ENCODE measurements at regions not wholly inside any gene's neighbourhood (a gene's known extent, or its start where the extent isn't known, plus 50 kb on each side); places are given as distances from the start of the nearest gene placed in this dataset.

DNA sequence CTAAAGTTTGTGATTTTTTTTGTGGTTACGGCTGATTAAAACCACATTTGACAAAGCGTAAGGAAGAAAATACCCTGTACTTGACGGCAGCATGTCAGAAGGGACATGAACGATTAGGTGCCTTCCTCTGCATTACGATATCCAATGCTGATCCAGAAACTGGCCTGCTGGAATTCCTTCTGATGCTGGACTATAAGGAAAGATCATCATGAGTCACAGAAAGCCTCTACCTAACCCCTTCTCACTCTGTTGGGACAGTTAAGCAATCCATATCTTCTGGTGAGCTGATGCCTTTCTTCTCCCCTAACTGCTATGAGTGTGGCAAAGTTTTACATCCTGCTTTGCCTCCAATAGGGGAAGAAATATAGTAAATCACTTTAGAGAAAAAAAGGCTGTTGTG lies 78.4 kb upstream of the PAPPA start:
- FAIRE-seq (no peak), DNase-seq (no peak)
- H3K36me3 ChIP-seq (ENCODE audit: control insufficient read depth in 3 of 3, insufficient read depth in 2 of 3, low read depth in 1 of 3, low read length in 3 of 3) = no peaks in the 10 kb centered on the region
- H3K4me3 ChIP-seq (ENCODE audit: low read depth in 1 of 3, low read length in 3 of 3) = no peak overlapping the region
- 92 to 95% (median 93%) methylated on average over 5 of the region's 5 CpGs for WGBS, 3 donors
- no peak overlapping the region for H3K27ac ChIP-seq (ENCODE audit: low read depth in 1 of 3, low read length in 2 of 3)
- H3K27me3 ChIP-seq (ENCODE audit: control insufficient read depth in 3 of 3, insufficient read depth in 3 of 3, low read length in 3 of 3) = no peaks in the 10 kb centered on the region
- no peaks in the 10 kb centered on the region for H3K4me1 ChIP-seq (ENCODE audit: control insufficient read depth in 3 of 3, insufficient read depth in 2 of 3, low read depth in 1 of 3, low read length in 2 of 3)
- no peaks in the 10 kb centered on the region for H3K9me3 ChIP-seq (ENCODE audit: control insufficient read depth in 2 of 2, insufficient read depth in 1 of 2, low read depth in 1 of 2, low read length in 1 of 2)

GRCh38 chr9:116078640-116079039 lies 75.0 kb upstream of the PAPPA start:
- Histone ChIP-seq H3K4me3 (ENCODE audit: low read depth in 1 of 3, low read length in 3 of 3) (no peak overlapping the region), H3K27ac (ENCODE audit: low read depth in 1 of 3, low read length in 2 of 3) (no peak overlapping the region), H3K9me3 (ENCODE audit: control insufficient read depth in 2 of 2, insufficient read depth in 1 of 2, low read depth in 1 of 2, low read length in 1 of 2) (no peaks in the 10 kb centered on the region), H3K4me1 (ENCODE audit: control insufficient read depth in 3 of 3, insufficient read depth in 2 of 3, low read depth in 1 of 3, low read length in 2 of 3) (no peaks in the 10 kb centered on the region), H3K36me3 (ENCODE audit: control insufficient read depth in 3 of 3, insufficient read depth in 2 of 3, low read depth in 1 of 3, low read length in 3 of 3) (no peaks in the 10 kb centered on the region), H3K27me3 (ENCODE audit: control insufficient read depth in 3 of 3, insufficient read depth in 3 of 3, low read length in 3 of 3) (no peaks in the 10 kb centered on the region)
- DNase-seq (no peak), FAIRE-seq (no peak)

DNA sequence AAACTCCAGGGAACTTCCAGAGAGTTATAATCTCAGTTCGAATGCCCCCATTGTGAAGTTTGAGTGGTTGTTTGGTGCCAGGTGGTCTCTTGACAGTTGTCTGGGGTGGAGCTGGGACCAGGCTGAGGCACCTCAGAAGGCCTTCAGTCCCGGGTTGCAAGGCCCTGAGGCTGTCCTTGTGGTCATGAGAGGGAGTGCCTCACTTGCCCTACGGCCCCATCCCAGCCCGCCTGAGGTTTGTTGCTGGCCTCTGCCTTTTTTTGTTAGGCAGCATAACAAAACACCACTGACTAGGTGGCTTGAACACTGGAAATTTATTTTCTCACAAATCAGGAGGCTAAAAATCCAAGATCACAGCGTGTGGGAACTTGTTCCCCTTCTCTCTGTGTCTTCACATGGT lies 73.0 kb upstream of the PAPPA start:
- Histone ChIP-seq H3K27me3 (ENCODE audit: control insufficient read depth in 3 of 3, insufficient read depth in 3 of 3, low read length in 3 of 3) (no peaks in the 10 kb centered on the region), H3K4me3 (ENCODE audit: low read depth in 1 of 3, low read length in 3 of 3) (no peak overlapping the region), H3K4me1 (ENCODE audit: control insufficient read depth in 3 of 3, insufficient read depth in 2 of 3, low read depth in 1 of 3, low read length in 2 of 3) (no peaks in the 10 kb centered on the region), H3K9me3 (ENCODE audit: control insufficient read depth in 2 of 2, insufficient read depth in 1 of 2, low read depth in 1 of 2, low read length in 1 of 2) (no peaks in the 10 kb centered on the region), H3K27ac (ENCODE audit: low read depth in 1 of 3, low read length in 2 of 3) (no peak overlapping the region), H3K36me3 (ENCODE audit: control insufficient read depth in 3 of 3, insufficient read depth in 2 of 3, low read depth in 1 of 3, low read length in 3 of 3) (no peaks in the 10 kb centered on the region)
- FAIRE-seq = no peak
- 53 to 62% (median 57%) methylated on average over 5 of the region's 5 CpGs for WGBS, 3 donors
- DNase-seq = no peak

- 31 to 44% (median 42%) methylated on average over 2 of the region's 2 CpGs for WGBS, 3 donors
- DNase-seq (peak in 1 of 2 donors; percentile 2), FAIRE-seq (no peak)
- Histone ChIP-seq H3K36me3 (ENCODE audit: control insufficient read depth in 3 of 3, insufficient read depth in 2 of 3, low read depth in 1 of 3, low read length in 3 of 3) (no peaks in the 10 kb centered on the region), H3K4me3 (ENCODE audit: low read depth in 1 of 3, low read length in 3 of 3) (no peak overlapping the region), H3K27ac (ENCODE audit: low read depth in 1 of 3, low read length in 2 of 3) (no peak overlapping the region), H3K27me3 (ENCODE audit: control insufficient read depth in 3 of 3, insufficient read depth in 3 of 3, low read length in 3 of 3) (no peaks in the 10 kb centered on the region), H3K4me1 (ENCODE audit: control insufficient read depth in 3 of 3, insufficient read depth in 2 of 3, low read depth in 1 of 3, low read length in 2 of 3) (no peaks in the 10 kb centered on the region), H3K9me3 (ENCODE audit: control insufficient read depth in 2 of 2, insufficient read depth in 1 of 2, low read depth in 1 of 2, low read length in 1 of 2) (no peaks in the 10 kb centered on the region)
Observed at GRCh38 chr9:116081435-116082115, 72.0 kb upstream of the PAPPA start.

- no peaks in the 10 kb centered on the region for H3K27me3 ChIP-seq (ENCODE audit: control insufficient read depth in 3 of 3, insufficient read depth in 3 of 3, low read length in 3 of 3)
- no peaks in the 10 kb centered on the region for H3K4me1 ChIP-seq (ENCODE audit: control insufficient read depth in 3 of 3, insufficient read depth in 2 of 3, low read depth in 1 of 3, low read length in 2 of 3)
- H3K9me3 ChIP-seq (ENCODE audit: control insufficient read depth in 2 of 2, insufficient read depth in 1 of 2, low read depth in 1 of 2, low read length in 1 of 2) = no peaks in the 10 kb centered on the region
- no peak for FAIRE-seq
- no peak for DNase-seq
- H3K27ac ChIP-seq (ENCODE audit: low read depth in 1 of 3, low read length in 2 of 3) = no peak overlapping the region
- WGBS, 3 donors = 80 to 98% (median 88%) methylated on average over 2 of the region's 2 CpGs
- H3K4me3 ChIP-seq (ENCODE audit: low read depth in 1 of 3, low read length in 3 of 3) = no peak overlapping the region
- H3K36me3 ChIP-seq (ENCODE audit: control insufficient read depth in 3 of 3, insufficient read depth in 2 of 3, low read depth in 1 of 3, low read length in 3 of 3) = no peaks in the 10 kb centered on the region
Observed at GRCh38 chr9:116083837-116084236, 69.8 kb upstream of the PAPPA start.

DNA sequence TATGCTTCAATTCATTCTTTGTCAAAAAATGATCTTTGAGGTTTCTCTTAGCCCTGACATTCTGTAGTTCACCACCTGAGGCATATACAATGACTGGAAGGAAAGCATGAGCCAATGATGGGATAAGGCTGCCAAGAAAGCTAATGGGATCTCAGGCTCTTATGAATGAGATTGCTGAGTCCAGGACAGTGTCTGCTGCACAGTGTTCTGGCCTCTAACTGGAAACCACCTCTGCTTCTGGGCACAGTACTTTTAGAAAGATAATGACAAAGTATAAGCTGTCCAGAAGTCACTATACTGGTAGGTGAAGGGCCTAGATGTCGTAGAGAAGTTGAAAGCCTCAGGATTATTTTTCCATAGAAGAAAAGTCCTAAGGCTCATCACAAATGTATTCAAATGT lies 69.1 kb upstream of the PAPPA start:
- H3K27me3 ChIP-seq (ENCODE audit: control insufficient read depth in 3 of 3, insufficient read depth in 3 of 3, low read length in 3 of 3) = no peaks in the 10 kb centered on the region
- WGBS, 3 donors = 52 to 64% (median 55%) methylated on average over 1 of the region's 1 CpG
- DNase-seq (no peak), FAIRE-seq (no peak)
- no peaks in the 10 kb centered on the region for H3K36me3 ChIP-seq (ENCODE audit: control insufficient read depth in 3 of 3, insufficient read depth in 2 of 3, low read depth in 1 of 3, low read length in 3 of 3)
- H3K4me3 ChIP-seq (ENCODE audit: low read depth in 1 of 3, low read length in 3 of 3) = no peak overlapping the region
- H3K4me1 ChIP-seq (ENCODE audit: control insufficient read depth in 3 of 3, insufficient read depth in 2 of 3, low read depth in 1 of 3, low read length in 2 of 3) = no peaks in the 10 kb centered on the region
- H3K27ac ChIP-seq (ENCODE audit: low read depth in 1 of 3, low read length in 2 of 3) = no peak overlapping the region
- H3K9me3 ChIP-seq (ENCODE audit: control insufficient read depth in 2 of 2, insufficient read depth in 1 of 2, low read depth in 1 of 2, low read length in 1 of 2) = no peaks in the 10 kb centered on the region

DNA sequence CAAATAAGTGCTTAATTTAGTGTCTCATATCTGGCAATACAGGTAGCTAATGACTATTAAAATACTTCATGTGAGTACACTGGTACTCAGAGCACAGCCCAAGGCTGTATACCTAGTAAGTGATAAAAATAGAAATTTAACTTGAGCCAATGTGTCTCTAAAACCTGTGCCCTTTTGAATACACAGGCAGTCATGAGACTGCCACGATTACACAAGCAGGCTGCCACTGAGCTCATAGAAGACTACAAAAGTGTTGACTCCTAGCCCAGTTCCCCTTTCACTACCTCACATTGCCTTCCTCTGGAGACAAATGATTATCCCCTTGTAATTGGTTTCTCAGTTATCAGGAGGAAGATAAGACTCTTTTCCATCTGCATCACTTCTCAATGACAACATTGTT lies 66.3 kb upstream of the PAPPA start:
- Histone ChIP-seq H3K27me3 (ENCODE audit: control insufficient read depth in 3 of 3, insufficient read depth in 3 of 3, low read length in 3 of 3) (no peaks in the 10 kb centered on the region), H3K4me1 (ENCODE audit: control insufficient read depth in 3 of 3, insufficient read depth in 2 of 3, low read depth in 1 of 3, low read length in 2 of 3) (no peaks in the 10 kb centered on the region), H3K36me3 (ENCODE audit: control insufficient read depth in 3 of 3, insufficient read depth in 2 of 3, low read depth in 1 of 3, low read length in 3 of 3) (no peaks in the 10 kb centered on the region), H3K27ac (ENCODE audit: low read depth in 1 of 3, low read length in 2 of 3) (no peak overlapping the region), H3K4me3 (ENCODE audit: low read depth in 1 of 3, low read length in 3 of 3) (no peak overlapping the region), H3K9me3 (ENCODE audit: control insufficient read depth in 2 of 2, insufficient read depth in 1 of 2, low read depth in 1 of 2, low read length in 1 of 2) (peaks cover 0 to 3% of the 10 kb centered on the region in 2 donors)
- 30 to 41% (median 40%) methylated on average over 1 of the region's 1 CpG for WGBS, 3 donors
- FAIRE-seq = no peak
- no peak for DNase-seq

DNA sequence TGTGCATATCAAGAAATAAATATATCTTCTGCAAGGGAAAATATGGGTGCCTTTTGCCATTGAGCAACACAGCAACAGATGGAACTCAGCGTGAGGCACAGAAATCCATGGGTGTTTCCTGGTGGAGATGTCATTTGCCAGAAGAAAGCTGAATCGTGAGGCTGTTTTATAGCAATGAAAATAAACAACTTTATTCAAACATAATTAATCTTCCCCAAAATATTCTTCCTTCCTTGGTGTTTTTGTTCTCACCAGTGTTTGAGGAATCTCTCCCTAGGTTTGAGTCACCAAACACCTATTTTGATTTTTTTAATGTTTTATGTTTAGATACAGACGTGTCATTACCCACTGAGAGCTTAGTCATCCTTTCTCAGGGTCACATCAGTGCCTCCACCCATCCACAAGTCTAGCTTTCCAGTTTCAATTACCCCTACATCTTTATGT lies 65.8 kb upstream of the PAPPA start:
- no peaks in the 10 kb centered on the region for H3K4me1 ChIP-seq (ENCODE audit: control insufficient read depth in 3 of 3, insufficient read depth in 2 of 3, low read depth in 1 of 3, low read length in 2 of 3)
- H3K27me3 ChIP-seq (ENCODE audit: control insufficient read depth in 3 of 3, insufficient read depth in 3 of 3, low read length in 3 of 3) = no peaks in the 10 kb centered on the region
- no peak for FAIRE-seq
- peaks cover 0 to 3% of the 10 kb centered on the region in 2 donors for H3K9me3 ChIP-seq (ENCODE audit: control insufficient read depth in 2 of 2, insufficient read depth in 1 of 2, low read depth in 1 of 2, low read length in 1 of 2)
- no peak overlapping the region for H3K27ac ChIP-seq (ENCODE audit: low read depth in 1 of 3, low read length in 2 of 3)
- H3K36me3 ChIP-seq (ENCODE audit: control insufficient read depth in 3 of 3, insufficient read depth in 2 of 3, low read depth in 1 of 3, low read length in 3 of 3) = no peaks in the 10 kb centered on the region
- H3K4me3 ChIP-seq (ENCODE audit: low read depth in 1 of 3, low read length in 3 of 3) = no peak overlapping the region
- no peak for DNase-seq
- 41 to 62% (median 49%) methylated on average over 3 of the region's 3 CpGs for WGBS, 3 donors

DNA sequence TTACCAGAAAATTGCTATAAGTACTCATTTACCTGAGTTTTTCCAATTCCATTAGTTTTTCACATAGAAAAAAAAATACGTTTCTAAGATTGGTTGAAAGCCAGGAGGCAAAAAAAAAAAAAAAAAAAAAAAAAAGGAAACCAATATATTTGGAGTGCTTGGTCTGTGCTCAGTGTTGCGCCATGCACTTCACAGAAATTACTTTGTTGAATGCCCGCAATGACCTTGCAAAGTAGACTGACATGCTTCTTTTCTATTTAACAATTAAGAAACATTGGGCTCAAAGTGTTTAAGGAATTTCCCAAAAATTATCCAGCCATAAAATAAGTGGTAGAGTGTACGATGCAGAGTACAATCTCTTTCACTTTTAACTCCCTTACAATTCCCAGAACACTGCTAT lies 65.2 kb upstream of the PAPPA start:
- FAIRE-seq (no peak), DNase-seq (no peak)
- Histone ChIP-seq H3K4me1 (ENCODE audit: control insufficient read depth in 3 of 3, insufficient read depth in 2 of 3, low read depth in 1 of 3, low read length in 2 of 3) (no peaks in the 10 kb centered on the region), H3K4me3 (ENCODE audit: low read depth in 1 of 3, low read length in 3 of 3) (no peak overlapping the region), H3K27ac (ENCODE audit: low read depth in 1 of 3, low read length in 2 of 3) (no peak overlapping the region), H3K9me3 (ENCODE audit: control insufficient read depth in 2 of 2, insufficient read depth in 1 of 2, low read depth in 1 of 2, low read length in 1 of 2) (peaks cover 0 to 3% of the 10 kb centered on the region in 2 donors), H3K36me3 (ENCODE audit: control insufficient read depth in 3 of 3, insufficient read depth in 2 of 3, low read depth in 1 of 3, low read length in 3 of 3) (no peaks in the 10 kb centered on the region), H3K27me3 (ENCODE audit: control insufficient read depth in 3 of 3, insufficient read depth in 3 of 3, low read length in 3 of 3) (no peaks in the 10 kb centered on the region)
- 60 to 72% (median 61%) methylated on average over 4 of the region's 4 CpGs for WGBS, 3 donors
